ENCODE measurements at regions not wholly inside any gene's neighbourhood (a gene's known extent, or its start where the extent isn't known, plus 50 kb on each side); places are given as distances from the start of the nearest gene placed in this dataset.

DNA sequence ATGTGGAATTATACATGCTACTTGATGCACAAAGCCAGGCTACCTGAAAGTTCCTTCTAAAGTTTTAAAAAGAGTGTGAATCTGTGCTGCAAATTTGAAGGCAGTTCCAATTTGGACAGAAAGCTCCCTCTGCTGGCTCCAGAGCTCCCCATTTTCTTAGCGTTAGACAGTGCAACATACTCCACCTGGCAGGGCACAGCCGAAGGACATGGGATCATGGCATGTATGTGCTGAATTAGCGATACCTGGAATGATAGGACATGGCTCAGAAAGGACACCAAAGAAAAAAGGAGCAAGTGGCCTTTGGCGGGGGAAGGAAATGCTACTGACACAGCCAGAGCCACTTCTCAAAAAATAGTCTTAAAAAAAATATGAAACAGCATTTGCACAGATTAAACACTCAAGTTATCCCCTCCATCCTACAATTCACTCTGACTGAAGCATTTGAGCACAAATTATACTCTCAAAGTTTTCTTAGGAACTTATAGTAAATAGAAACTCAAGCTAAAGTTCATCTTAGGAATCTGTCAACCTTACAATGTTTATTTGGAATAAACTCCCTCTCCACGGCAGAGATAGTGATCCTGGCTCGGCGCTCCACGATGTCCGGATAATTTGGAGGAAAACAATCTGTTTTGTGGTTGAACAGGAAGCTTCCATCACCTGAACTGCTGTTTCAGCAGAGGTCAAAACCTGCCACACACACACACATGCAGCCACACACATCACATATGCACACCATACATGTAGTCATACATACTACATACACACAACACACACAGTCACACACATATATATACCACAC, 80.0 kb downstream of the C7orf25 start:
- Histone ChIP-seq H3K36me3 (ENCODE audit: insufficient read depth, low read length) (no peaks in the 10 kb centered on the region), H4K20me1 (ENCODE audit: insufficient read depth) (no peaks in the 10 kb centered on the region), H3K4me2 (ENCODE audit: low read length) (no peak overlapping the region), H3K9me3 (ENCODE audit: low read length) (no peaks in the 10 kb centered on the region), H3K27ac (ENCODE audit: low read length) (no peak overlapping the region), H3K79me2 (replicated peaks; ENCODE audit: insufficient read depth, low read length) (no peaks in the 10 kb centered on the region), H3K4me3 (ENCODE audit: low read length) (no peak overlapping the region), H3K27me3 (ENCODE audit: insufficient read depth, low read depth, low read length) (no peaks in the 10 kb centered on the region), H3K9ac (ENCODE audit: low read length) (no peak overlapping the region), H2AFZ (ENCODE audit: low read depth, low read length) (no peak overlapping the region), H3K9me2 (ENCODE audit: insufficient read depth, low read length) (no peaks in the 10 kb centered on the region), H3F3A (ENCODE audit: insufficient read depth, low read length, poor library complexity, severe bottlenecking) (no peaks in the 10 kb centered on the region)
- no peak for TF ChIP-seq TAF1 (IDR thresholded peaks at IDR 0.05; ENCODE audit: low read depth)
- TF ChIP-seq RAD21 (conservative IDR thresholded peaks at IDR 0.05) = peak; percentile 76
- no peak for TF ChIP-seq POLR2AphosphoS5 (IDR thresholded peaks at IDR 0.05)
- no peak for TF ChIP-seq EP300 (conservative IDR thresholded peaks at IDR 0.05; ENCODE audit: poor library complexity, severe bottlenecking)
- no peak for TF ChIP-seq EZH2 (IDR thresholded peaks at IDR 0.05; ENCODE audit: borderline replicate concordance, insufficient read depth, low read length, poor library complexity, severe bottlenecking)
- no peak for TF ChIP-seq MXI1 (conservative IDR thresholded peaks at IDR 0.05; ENCODE audit: poor library complexity, severe bottlenecking)
- TF ChIP-seq SMC3 (conservative IDR thresholded peaks at IDR 0.05; ENCODE audit: poor library complexity) = peak; percentile 83
- TF ChIP-seq, protein P1, sequence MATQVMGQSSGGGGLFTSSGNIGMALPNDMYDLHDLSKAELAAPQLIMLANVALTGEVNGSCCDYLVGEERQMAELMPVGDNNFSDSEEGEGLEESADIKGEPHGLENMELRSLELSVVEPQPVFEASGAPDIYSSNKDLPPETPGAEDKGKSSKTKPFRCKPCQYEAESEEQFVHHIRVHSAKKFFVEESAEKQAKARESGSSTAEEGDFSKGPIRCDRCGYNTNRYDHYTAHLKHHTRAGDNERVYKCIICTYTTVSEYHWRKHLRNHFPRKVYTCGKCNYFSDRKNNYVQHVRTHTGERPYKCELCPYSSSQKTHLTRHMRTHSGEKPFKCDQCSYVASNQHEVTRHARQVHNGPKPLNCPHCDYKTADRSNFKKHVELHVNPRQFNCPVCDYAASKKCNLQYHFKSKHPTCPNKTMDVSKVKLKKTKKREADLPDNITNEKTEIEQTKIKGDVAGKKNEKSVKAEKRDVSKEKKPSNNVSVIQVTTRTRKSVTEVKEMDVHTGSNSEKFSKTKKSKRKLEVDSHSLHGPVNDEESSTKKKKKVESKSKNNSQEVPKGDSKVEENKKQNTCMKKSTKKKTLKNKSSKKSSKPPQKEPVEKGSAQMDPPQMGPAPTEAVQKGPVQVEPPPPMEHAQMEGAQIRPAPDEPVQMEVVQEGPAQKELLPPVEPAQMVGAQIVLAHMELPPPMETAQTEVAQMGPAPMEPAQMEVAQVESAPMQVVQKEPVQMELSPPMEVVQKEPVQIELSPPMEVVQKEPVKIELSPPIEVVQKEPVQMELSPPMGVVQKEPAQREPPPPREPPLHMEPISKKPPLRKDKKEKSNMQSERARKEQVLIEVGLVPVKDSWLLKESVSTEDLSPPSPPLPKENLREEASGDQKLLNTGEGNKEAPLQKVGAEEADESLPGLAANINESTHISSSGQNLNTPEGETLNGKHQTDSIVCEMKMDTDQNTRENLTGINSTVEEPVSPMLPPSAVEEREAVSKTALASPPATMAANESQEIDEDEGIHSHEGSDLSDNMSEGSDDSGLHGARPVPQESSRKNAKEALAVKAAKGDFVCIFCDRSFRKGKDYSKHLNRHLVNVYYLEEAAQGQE (IDR thresholded peaks at IDR 0.05; ENCODE audit: borderline replicate concordance) = no peak
- TF ChIP-seq, protein P2, sequence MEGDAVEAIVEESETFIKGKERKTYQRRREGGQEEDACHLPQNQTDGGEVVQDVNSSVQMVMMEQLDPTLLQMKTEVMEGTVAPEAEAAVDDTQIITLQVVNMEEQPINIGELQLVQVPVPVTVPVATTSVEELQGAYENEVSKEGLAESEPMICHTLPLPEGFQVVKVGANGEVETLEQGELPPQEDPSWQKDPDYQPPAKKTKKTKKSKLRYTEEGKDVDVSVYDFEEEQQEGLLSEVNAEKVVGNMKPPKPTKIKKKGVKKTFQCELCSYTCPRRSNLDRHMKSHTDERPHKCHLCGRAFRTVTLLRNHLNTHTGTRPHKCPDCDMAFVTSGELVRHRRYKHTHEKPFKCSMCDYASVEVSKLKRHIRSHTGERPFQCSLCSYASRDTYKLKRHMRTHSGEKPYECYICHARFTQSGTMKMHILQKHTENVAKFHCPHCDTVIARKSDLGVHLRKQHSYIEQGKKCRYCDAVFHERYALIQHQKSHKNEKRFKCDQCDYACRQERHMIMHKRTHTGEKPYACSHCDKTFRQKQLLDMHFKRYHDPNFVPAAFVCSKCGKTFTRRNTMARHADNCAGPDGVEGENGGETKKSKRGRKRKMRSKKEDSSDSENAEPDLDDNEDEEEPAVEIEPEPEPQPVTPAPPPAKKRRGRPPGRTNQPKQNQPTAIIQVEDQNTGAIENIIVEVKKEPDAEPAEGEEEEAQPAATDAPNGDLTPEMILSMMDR (IDR thresholded peaks at IDR 0.05; ENCODE audit: poor library complexity, severe bottlenecking) = peak; percentile 71

DNA sequence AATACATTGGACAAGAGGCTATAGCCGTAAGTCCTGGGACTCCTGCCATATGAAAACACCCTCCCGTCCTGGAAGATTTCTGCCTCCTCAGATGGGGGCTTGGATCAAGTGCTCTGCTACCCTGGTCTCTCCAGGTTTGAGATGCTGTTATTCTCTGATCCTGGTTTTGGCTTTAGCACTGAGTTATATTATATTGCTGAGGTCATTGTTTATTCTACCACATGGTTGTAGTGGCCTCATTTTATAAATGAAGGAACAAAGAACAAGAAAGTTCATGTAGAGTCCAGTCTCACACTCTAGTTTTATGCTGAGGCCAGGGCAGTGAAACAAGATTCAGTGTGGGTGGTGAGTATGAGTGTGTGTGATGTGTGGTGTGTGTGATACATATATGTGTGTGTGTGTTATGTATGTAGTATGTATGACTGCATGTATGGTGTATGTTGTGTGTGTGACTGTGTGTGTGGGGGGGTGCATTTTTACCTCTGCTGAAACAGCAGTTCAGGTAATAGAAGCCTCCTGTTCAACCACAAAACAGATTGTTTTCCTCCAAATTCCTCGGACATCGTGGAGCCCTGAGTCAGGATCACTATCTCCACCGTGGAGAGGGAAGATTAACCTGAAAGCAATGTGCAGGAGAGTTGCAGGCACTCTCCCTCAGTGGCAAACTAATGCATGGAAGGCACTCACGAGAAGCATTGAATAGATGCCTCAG, 80.7 kb downstream of the C7orf25 start:
- no peak for TF ChIP-seq TAF1 (IDR thresholded peaks at IDR 0.05; ENCODE audit: low read depth)
- no peak for TF ChIP-seq RAD21 (conservative IDR thresholded peaks at IDR 0.05)
- TF ChIP-seq EP300 (conservative IDR thresholded peaks at IDR 0.05; ENCODE audit: poor library complexity, severe bottlenecking) = no peak
- no peak for TF ChIP-seq MXI1 (conservative IDR thresholded peaks at IDR 0.05; ENCODE audit: poor library complexity, severe bottlenecking)
- no peak for TF ChIP-seq SMC3 (conservative IDR thresholded peaks at IDR 0.05; ENCODE audit: poor library complexity)
- TF ChIP-seq EZH2 (IDR thresholded peaks at IDR 0.05; ENCODE audit: borderline replicate concordance, insufficient read depth, low read length, poor library complexity, severe bottlenecking) = no peak
- TF ChIP-seq POLR2AphosphoS5 (IDR thresholded peaks at IDR 0.05) = no peak
- TF ChIP-seq, protein P1 (IDR thresholded peaks at IDR 0.05; ENCODE audit: borderline replicate concordance) = no peak
- TF ChIP-seq, protein P2 (IDR thresholded peaks at IDR 0.05; ENCODE audit: poor library complexity, severe bottlenecking) = no peak
- H3K9ac ChIP-seq (ENCODE audit: low read length) = no peak overlapping the region
- no peaks in the 10 kb centered on the region for H3K36me3 ChIP-seq (ENCODE audit: insufficient read depth, low read length)
- H3K27ac ChIP-seq (ENCODE audit: low read length) = no peak overlapping the region
- H4K20me1 ChIP-seq (ENCODE audit: insufficient read depth) = no peaks in the 10 kb centered on the region
- H3K4me2 ChIP-seq (ENCODE audit: low read length) = no peak overlapping the region
- no peaks in the 10 kb centered on the region for H3K79me2 ChIP-seq (replicated peaks; ENCODE audit: insufficient read depth, low read length)
- no peak overlapping the region for H3K4me3 ChIP-seq (ENCODE audit: low read length)
- H3K9me2 ChIP-seq (ENCODE audit: insufficient read depth, low read length) = no peaks in the 10 kb centered on the region
- no peaks in the 10 kb centered on the region for H3K9me3 ChIP-seq (ENCODE audit: low read length)
- H3F3A ChIP-seq (ENCODE audit: insufficient read depth, low read length, poor library complexity, severe bottlenecking) = no peaks in the 10 kb centered on the region
- H3K27me3 ChIP-seq (ENCODE audit: insufficient read depth, low read depth, low read length) = no peaks in the 10 kb centered on the region
- no peak overlapping the region for H2AFZ ChIP-seq (ENCODE audit: low read depth, low read length)

Data from neural cell (in vitro differentiated cells).